ENCODE measurements at regions not wholly inside any gene's neighbourhood (a gene's known extent, or its start where the extent isn't known, plus 50 kb on each side); places are given as distances from the start of the nearest gene placed in this dataset.

- ATAC-seq = no peak
- H2AFZ ChIP-seq (ENCODE audit: control insufficient read depth, low read depth, low read length) = no peak overlapping the region; the same call in 1 of the 2 replicates
- no peaks in the 10 kb centered on the region for H3K36me3 ChIP-seq (ENCODE audit: control insufficient read depth in 2 of 2, insufficient read depth in 2 of 2, low read length in 1 of 2)
- CTCF ChIA-PET = interaction anchor here (0.7 to 2.7 kb wide), 10 partner anchors 10 to 637 kb away, joined by 3 to 13 read pairs (median 4); no protein-coding TSS in a partner anchor
- no peaks in the 10 kb centered on the region for H3K9me3 ChIP-seq (replicated peaks; ENCODE audit: control insufficient read depth, insufficient read depth, low read length)
- in situ Hi-C loops (cut with MboI) (no loop called here), intact Hi-C loops (cut with micrococcal nuclease; ENCODE audit: unreplicated experiment) (loop anchor here (5.0 to 10.0 kb wide), 2 partner anchors 167 to 750 kb away; no protein-coding TSS in a partner anchor)
- POLR2A ChIA-PET = interaction anchor here (0.7 to 2.0 kb wide), 6 partner anchors 10 to 232 kb away, joined by 3 to 9 read pairs (median 4); no protein-coding TSS in a partner anchor
- RAD21 ChIA-PET (ENCODE audit: unreplicated experiment) = interaction anchor here (0.6 to 7.4 kb wide), 16 partner anchors 10 to 547 kb away, joined by 3 to 41 read pairs (median 7); no protein-coding TSS in a partner anchor
- H3K4me3 ChIP-seq = no peak overlapping the region
- 6% methylated on average over 1 of the region's 1 CpG for WGBS (ENCODE audit: insufficient coverage, insufficient replicate concordance, low lambda C conversion rate, missing lambda C conversion rate)
- no peak overlapping the region for H3K9ac ChIP-seq (ENCODE audit: control insufficient read depth, insufficient read depth, low read length)
- H4K20me1 ChIP-seq (ENCODE audit: control insufficient read depth, insufficient read depth) = no peaks in the 10 kb centered on the region
- no peak overlapping the region for H3K27ac ChIP-seq (ENCODE audit: control insufficient read depth, insufficient read depth)
- DNase-seq (ENCODE audit: low read depth, low spot score) = no peak
- no peak for FAIRE-seq
- no TSS peak for BruUV-seq (replicated peaks)
- no peak overlapping the region for H3K4me2 ChIP-seq (ENCODE audit: control insufficient read depth, insufficient read depth)
- no peaks in the 10 kb centered on the region for H3K79me2 ChIP-seq (ENCODE audit: control insufficient read depth, insufficient read depth, low read length)
- no peaks in the 10 kb centered on the region; a peak in 1 of 4 replicates for H3K27me3 ChIP-seq (replicated peaks in 1 of 2; ENCODE audit: control insufficient read depth in 2 of 2, insufficient read depth in 2 of 2, low read length in 1 of 2)
- TF ChIP-seq MTA2 (IDR thresholded peaks at IDR 0.05; ENCODE audit: low read depth) (0 out of 2 replicates have a peak, but pooled peaks have one; percentile 11), PAX5 (IDR thresholded peaks at IDR 0.05; ENCODE audit: borderline replicate concordance, low read depth, low read length) (no peak), MEF2B (IDR thresholded peaks at IDR 0.05; ENCODE audit: partially characterized antibody, poor library complexity, severe bottlenecking) (peak; percentile 17)
- H3K4me1 ChIP-seq (ENCODE audit: control insufficient read depth, insufficient read depth, low read length) = peaks cover 22% of the 10 kb centered on the region; the same call in 1 of the 2 replicates
- SMC1A ChIA-PET (ENCODE audit: uncharacterized antibody, unreplicated experiment) = interaction anchor here (0.5 to 9.6 kb wide), 26 partner anchors 9 to 747 kb away, joined by 3 to 131 read pairs (median 5); no protein-coding TSS in a partner anchor
Measured at GRCh38 chr6:91485047-91485446, 898.2 kb upstream of the MAP3K7 start.

DNA sequence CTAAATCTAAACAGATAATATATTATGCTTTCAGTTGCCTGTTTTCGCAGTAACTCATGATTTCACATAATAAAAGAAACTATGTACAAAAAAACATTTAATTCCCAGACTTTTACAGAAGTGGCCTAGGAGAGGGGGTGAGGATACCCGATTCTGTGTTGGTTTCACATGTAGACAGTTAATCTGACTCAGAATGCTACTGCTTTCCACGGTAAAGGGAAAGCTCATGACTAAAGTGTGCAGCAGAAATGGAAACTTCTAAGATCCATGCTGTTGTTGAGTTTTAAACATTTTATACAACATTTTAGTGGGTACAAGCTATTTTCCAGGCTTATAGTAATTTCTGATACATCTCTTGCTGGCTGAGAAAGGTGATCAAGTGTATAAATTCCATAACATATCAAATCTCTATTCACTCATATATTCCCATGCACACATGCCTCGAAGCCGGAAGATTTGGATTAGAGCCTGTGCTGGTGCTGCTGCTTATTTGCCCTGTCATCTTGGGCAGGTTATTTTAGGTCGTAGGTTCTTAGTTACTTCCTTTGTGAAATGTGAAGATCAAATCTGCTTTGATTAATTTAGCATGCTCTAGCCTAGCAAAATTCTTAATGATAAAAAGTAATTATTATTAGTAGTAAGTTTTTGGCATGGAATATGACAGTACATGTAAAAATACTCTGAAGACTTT lies 896.7 kb upstream of the MAP3K7 start:
- ATAC-seq = peak; percentile 60
- RAD21 ChIA-PET (ENCODE audit: unreplicated experiment) = interaction anchor here (0.7 to 7.4 kb wide), 13 partner anchors 9 to 748 kb away, joined by 3 to 41 read pairs (median 3); no protein-coding TSS in a partner anchor
- H3K79me2 ChIP-seq (ENCODE audit: control insufficient read depth, insufficient read depth, low read length) = no peaks in the 10 kb centered on the region
- CTCF ChIA-PET = interaction anchor here (1.2 to 2.7 kb wide), 5 partner anchors 12 to 152 kb away, joined by 3 to 13 read pairs (median 4); no protein-coding TSS in a partner anchor
- H2AFZ ChIP-seq (ENCODE audit: control insufficient read depth, low read depth, low read length) = peak overlapping the region; percentile 67
- H3K9me3 ChIP-seq (replicated peaks; ENCODE audit: control insufficient read depth, insufficient read depth, low read length) = no peaks in the 10 kb centered on the region
- peak overlapping the region; percentile 57 for H3K27ac ChIP-seq (ENCODE audit: control insufficient read depth, insufficient read depth)
- H3K4me1 ChIP-seq (ENCODE audit: control insufficient read depth, insufficient read depth, low read length) = peaks cover 22% of the 10 kb centered on the region; the same call in 1 of the 2 replicates
- 18% methylated on average over 6 of the region's 6 CpGs for WGBS (ENCODE audit: insufficient coverage, insufficient replicate concordance, low lambda C conversion rate, missing lambda C conversion rate)
- SMC1A ChIA-PET (ENCODE audit: uncharacterized antibody, unreplicated experiment) = interaction anchor here (0.6 to 9.6 kb wide), 21 partner anchors 8 to 749 kb away, joined by 3 to 131 read pairs (median 4); no protein-coding TSS in a partner anchor
- H3K4me2 ChIP-seq (ENCODE audit: control insufficient read depth, insufficient read depth) = peak overlapping the region; percentile 50
- in situ Hi-C loops (cut with MboI) (no loop called here), intact Hi-C loops (cut with micrococcal nuclease; ENCODE audit: unreplicated experiment) (loop anchor here (2.0 to 10.0 kb wide), 5 partner anchors 45 to 751 kb away; no protein-coding TSS in a partner anchor)
- H3K27me3 ChIP-seq (replicated peaks in 1 of 2; ENCODE audit: control insufficient read depth in 2 of 2, insufficient read depth in 2 of 2, low read length in 1 of 2) = no peaks in the 10 kb centered on the region; a peak in 1 of 4 replicates
- no TSS peak for BruUV-seq (replicated peaks)
- POLR2A ChIA-PET = interaction anchor here (1.0 to 1.8 kb wide), 4 partner anchors 14 to 46 kb away, joined by 3 to 5 read pairs (median 4); no protein-coding TSS in a partner anchor
- H3K36me3 ChIP-seq (ENCODE audit: control insufficient read depth in 2 of 2, insufficient read depth in 2 of 2, low read length in 1 of 2) = no peaks in the 10 kb centered on the region
- H3K9ac ChIP-seq (ENCODE audit: control insufficient read depth, insufficient read depth, low read length) = peak overlapping the region; percentile 44; the same call in 1 of the 2 replicates
- FAIRE-seq = peak; percentile 69
- no peak for DNase-seq (ENCODE audit: low read depth, low spot score)
- no peak overlapping the region for H3K4me3 ChIP-seq
- H4K20me1 ChIP-seq (ENCODE audit: control insufficient read depth, insufficient read depth) = no peaks in the 10 kb centered on the region
- no peak for TF ChIP-seq RBBP5 (conservative IDR thresholded peaks at IDR 0.05)
- TF ChIP-seq MEF2A (IDR thresholded peaks at IDR 0.05; ENCODE audit: insufficient read depth, low read depth, low read length) = 0 out of 2 replicates have a peak, but pooled peaks have one; percentile 44
- peak; percentile 76 for TF ChIP-seq IKZF1 (conservative IDR thresholded peaks at IDR 0.05)
- TF ChIP-seq ETV6 (conservative IDR thresholded peaks at IDR 0.05 in 1 of 2, IDR thresholded peaks at IDR 0.05 in 1 of 2; ENCODE audit: borderline replicate concordance in 1 of 2, low read depth in 1 of 2) = peak in 1 of 2 experiments; percentile 68; a peak in 1 of 4 replicates
- no peak for TF ChIP-seq CTCF (IDR thresholded peaks at IDR 0.05 in 2 of 3, conservative IDR thresholded peaks at IDR 0.05 in 1 of 3; ENCODE audit: control insufficient read depth in 2 of 3, extremely low read depth in 1 of 3, insufficient read depth in 1 of 3, low read depth in 3 of 3, low read length in 3 of 3)
- TF ChIP-seq EED (IDR thresholded peaks at IDR 0.05; ENCODE audit: low read depth) = peak; percentile 94
- peak; percentile 81; the same call in 1 of the 2 replicates for TF ChIP-seq NFIC (IDR thresholded peaks at IDR 0.05; ENCODE audit: low read depth, low read length)
- peak; percentile 47 for TF ChIP-seq RUNX3 (IDR thresholded peaks at IDR 0.05; ENCODE audit: low read length)
- no peak for TF ChIP-seq USF2 (IDR thresholded peaks at IDR 0.05; ENCODE audit: borderline replicate concordance, low read depth, low read length)

Measured in GM12878 (cell line).